Kidney (tissue), 13 donors: ENCODE measurements at regions not wholly inside any gene's neighbourhood (a gene's known extent, or its start where the extent isn't known, plus 50 kb on each side); places are given as distances from the start of the nearest gene placed in this dataset.
A peak's percentile ranks its signal among the peaks of the same experiment; 100 is the strongest.

Experiments
- DNase-seq, 5 donors: peaks; one replicate each; pipeline ENCODE4 v3.0.0-alpha.2; 2013 to 2020
- FAIRE-seq: peaks from 2 replicates; lab custom pipeline; 2012; peaks lifted over from hg19 to GRCh38; lab: Jason Lieb, UNC
- H3K27ac ChIP-seq, 2 donors: one replicate each; pipeline ENCODE4 v1.7.0; 2013; ENCODE audit warnings: low read depth in 2 of 2, low read length in 2 of 2, inconsistent platforms in 1 of 2
- H3K27me3 ChIP-seq: one replicate; pipeline ENCODE4 v1.7.1; 2013; ENCODE audit warnings: low read length, inconsistent platforms; ENCODE audit not compliant: control insufficient read depth, insufficient read depth
- H3K36me3 ChIP-seq, 3 donors: one replicate each; pipeline versions ENCODE4 v1.7.0 to v1.7.1; 2013; ENCODE audit warnings: low read length in 3 of 3, control low read depth in 1 of 3, inconsistent platforms in 1 of 3; ENCODE audit not compliant: insufficient read depth in 3 of 3, control insufficient read depth in 2 of 3
- H3K4me1 ChIP-seq, 3 donors: one replicate each; pipeline versions ENCODE4 v1.7.0 to v1.7.1; 2013; ENCODE audit warnings: low read length in 3 of 3, inconsistent platforms in 1 of 3, low read depth in 1 of 3; ENCODE audit not compliant: control insufficient read depth in 2 of 3, insufficient read depth in 2 of 3
- H3K4me3 ChIP-seq, 3 donors: one replicate each; pipeline versions ENCODE4 v1.7.0 to v1.8.1; 2013; ENCODE audit warnings: low read length in 3 of 3, control low read depth in 1 of 3, inconsistent platforms in 1 of 3
- H3K9ac ChIP-seq, 3 donors: one replicate each; pipeline versions ENCODE4 v1.7.0 to v1.7.1; 2013; ENCODE audit warnings: low read length in 3 of 3, control low read depth in 1 of 3, inconsistent platforms in 1 of 3
- H3K9me3 ChIP-seq, 3 donors: one replicate each; pipeline versions ENCODE4 v1.7.0 to v1.7.1; 2013; ENCODE audit warnings: low read length in 3 of 3, control low read depth in 1 of 3, inconsistent platforms in 1 of 3; ENCODE audit not compliant: control insufficient read depth in 2 of 3, insufficient read depth in 1 of 3
- intact Hi-C: fragments of 100-400 bp; cut with DNase I; formaldehyde crosslinking; loops from one replicate; pipeline ENCODE4 v1.11.1; 2022
- TF ChIP-seq, protein P1 (sequence below): IDR thresholded peaks from 3 replicates; pipeline ENCODE4 v1.5.1; 2012; ENCODE audit warnings: mild to moderate bottlenecking, moderate library complexity, borderline replicate concordance; ENCODE audit not compliant: insufficient read depth; ENCODE audit errors: extremely low read depth
- donor health status: control.
- donor health status: control.
- donor health status: control.
- donor health status: control.
- donor health status: control.
- donor health status: DM: yes; HTN: yes; CAD: no.
- donor health status: Normal renal cell carcinoma (clear cell type).

- Histone ChIP-seq H3K4me1 (no peaks in the 10 kb centered on the region), H3K27ac (no peak overlapping the region), H3K4me3 (no peak overlapping the region), H3K9ac (no peak overlapping the region), H3K36me3 (no peaks in the 10 kb centered on the region), H3K27me3 (no peaks in the 10 kb centered on the region), H3K9me3 (no peaks in the 10 kb centered on the region)
- no peak for FAIRE-seq
- TF ChIP-seq, protein P1, sequence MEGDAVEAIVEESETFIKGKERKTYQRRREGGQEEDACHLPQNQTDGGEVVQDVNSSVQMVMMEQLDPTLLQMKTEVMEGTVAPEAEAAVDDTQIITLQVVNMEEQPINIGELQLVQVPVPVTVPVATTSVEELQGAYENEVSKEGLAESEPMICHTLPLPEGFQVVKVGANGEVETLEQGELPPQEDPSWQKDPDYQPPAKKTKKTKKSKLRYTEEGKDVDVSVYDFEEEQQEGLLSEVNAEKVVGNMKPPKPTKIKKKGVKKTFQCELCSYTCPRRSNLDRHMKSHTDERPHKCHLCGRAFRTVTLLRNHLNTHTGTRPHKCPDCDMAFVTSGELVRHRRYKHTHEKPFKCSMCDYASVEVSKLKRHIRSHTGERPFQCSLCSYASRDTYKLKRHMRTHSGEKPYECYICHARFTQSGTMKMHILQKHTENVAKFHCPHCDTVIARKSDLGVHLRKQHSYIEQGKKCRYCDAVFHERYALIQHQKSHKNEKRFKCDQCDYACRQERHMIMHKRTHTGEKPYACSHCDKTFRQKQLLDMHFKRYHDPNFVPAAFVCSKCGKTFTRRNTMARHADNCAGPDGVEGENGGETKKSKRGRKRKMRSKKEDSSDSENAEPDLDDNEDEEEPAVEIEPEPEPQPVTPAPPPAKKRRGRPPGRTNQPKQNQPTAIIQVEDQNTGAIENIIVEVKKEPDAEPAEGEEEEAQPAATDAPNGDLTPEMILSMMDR, result no peak
- no peak for DNase-seq
- intact Hi-C loops, result no loop called here
These were observed 631.7 kb upstream of the SGCG start for GRCh38 chr13:22549126-22549525.

DNA sequence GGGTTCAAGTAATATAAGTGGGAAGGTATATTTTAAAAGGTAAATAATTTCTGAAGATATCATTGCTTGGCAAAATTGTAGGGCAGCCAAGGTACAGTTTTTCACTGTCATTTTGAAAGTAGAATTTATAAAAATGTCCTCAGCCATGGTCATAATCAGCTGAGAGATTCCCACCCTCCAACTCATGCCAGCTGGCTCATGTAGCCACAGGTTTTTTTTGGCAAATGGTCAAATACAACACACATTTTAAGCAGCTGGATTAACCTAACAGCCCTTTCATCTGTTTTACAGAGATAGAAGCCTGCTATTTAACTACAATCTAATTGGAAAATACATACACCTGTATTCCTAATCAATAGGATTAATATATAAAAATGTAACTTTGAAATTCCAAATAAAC is 619.2 kb upstream of the SGCG start:
- no peak for FAIRE-seq

GRCh38 chr13:22562116-22562515 is 618.7 kb upstream of the SGCG start:
- H3K27me3 ChIP-seq, result no peaks in the 10 kb centered on the region

More for the DNA sequence above, 619.2 kb upstream of the SGCG start:
- Histone ChIP-seq H3K9ac (no peak overlapping the region), H3K27ac (no peak overlapping the region), H3K4me3 (no peak overlapping the region), H3K9me3 (peaks cover 0 to 2% (median 0%) of the 10 kb centered on the region in 3 donors), H3K4me1 (no peaks in the 10 kb centered on the region), H3K36me3 (no peaks in the 10 kb centered on the region), H3K27me3 (no peaks in the 10 kb centered on the region)
- TF ChIP-seq, protein P1, result no peak
- intact Hi-C loops, result no loop called here
- DNase-seq, result peak in 1 of 5 donors; percentile 1

More at GRCh38 chr13:22562116-22562515, 618.7 kb upstream of the SGCG start:
- H3K9me3 ChIP-seq, result peaks cover 0 to 2% (median 0%) of the 10 kb centered on the region in 3 donors
- no peak overlapping the region for H3K9ac ChIP-seq
- intact Hi-C loops, result no loop called here
- H3K4me1 ChIP-seq, result no peaks in the 10 kb centered on the region
- H3K4me3 ChIP-seq, result no peak overlapping the region
- H3K27ac ChIP-seq, result no peak overlapping the region
- TF ChIP-seq, protein P1, result no peak
- no peaks in the 10 kb centered on the region for H3K36me3 ChIP-seq
- DNase-seq (no peak), FAIRE-seq (no peak)
